PFSK-1 (cell line): ENCODE measurements at regions not wholly inside any gene's neighbourhood (a gene's known extent, or its start where the extent isn't known, plus 50 kb on each side); places are given as distances from the start of the nearest gene placed in this dataset.

Source experiments
- FOXP2 ChIP-seq: optimal IDR thresholded peaks from 2 replicates; pipeline ENCODE3; 2011; ENCODE audit warnings: borderline replicate concordance, control low read depth, inconsistent platforms; ENCODE audit not compliant: insufficient read depth; ENCODE audit errors: extremely low read length, extremely low read depth
- POLR2AphosphoS5 ChIP-seq: IDR thresholded peaks from 2 replicates; pipeline ENCODE4 v1.6.1; 2012; ENCODE audit warnings: low read depth, mild to moderate bottlenecking, control low read depth, low read length, moderate library complexity
- SIN3A ChIP-seq: IDR thresholded peaks from 2 replicates; pipeline ENCODE4 v1.6.1; 2012; ENCODE audit warnings: mild to moderate bottlenecking, low read length, moderate library complexity, borderline replicate concordance; ENCODE audit not compliant: insufficient read depth
- TAF1 ChIP-seq: IDR thresholded peaks from 2 replicates; pipeline ENCODE4 v1.6.1; 2012; ENCODE audit warnings: low read length, control low read depth, borderline replicate concordance; ENCODE audit not compliant: insufficient read depth
- TF ChIP-seq, protein P1 (sequence below), 2 experiments: IDR thresholded peaks; 2 replicates each; pipeline versions ENCODE4 v1.6.1 to v1.8.0; 2011 to 2012; ENCODE audit warnings: low read depth in 2 of 2, low read length in 2 of 2, control low read depth in 1 of 2, inconsistent platforms in 1 of 2, mild to moderate bottlenecking in 1 of 2, moderate library complexity in 1 of 2; ENCODE audit not compliant: insufficient read depth in 1 of 2

DNA sequence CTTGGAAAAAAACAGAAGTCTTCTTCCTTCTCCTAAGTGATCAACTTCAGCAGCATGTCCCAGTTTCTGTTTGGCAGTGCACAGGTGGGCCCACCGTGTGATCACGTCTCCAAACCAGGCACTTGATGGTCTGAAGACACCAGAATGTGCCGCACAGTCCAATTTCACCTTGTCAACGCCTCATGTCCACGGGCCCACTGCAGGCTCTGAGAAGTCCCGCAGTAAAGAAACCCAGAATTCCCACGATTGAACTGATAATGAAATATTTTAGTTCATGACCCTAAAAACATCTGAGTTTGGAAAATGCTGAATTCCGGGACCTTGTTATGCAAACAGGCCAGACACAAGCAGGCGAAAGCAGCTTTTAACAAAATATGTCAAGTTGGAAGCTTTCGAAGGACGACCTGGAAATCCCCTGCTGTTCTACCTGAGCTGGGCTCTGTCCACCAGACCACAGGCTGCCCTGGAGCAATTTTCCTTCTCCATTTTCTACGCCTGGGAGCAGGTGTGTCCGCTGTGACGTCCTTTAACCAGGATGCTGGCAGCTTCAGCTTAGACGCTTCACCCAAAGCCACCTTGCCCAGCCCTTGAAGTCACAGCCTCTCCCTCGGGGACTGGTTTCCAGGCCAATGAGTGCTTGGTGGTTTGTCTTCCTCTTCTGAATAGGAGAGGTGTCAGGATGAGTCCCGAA, 167.8 kb upstream of the IQSEC1 start:
- TF ChIP-seq TAF1 (no peak), POLR2AphosphoS5 (no peak), FOXP2 (no peak), SIN3A (no peak)
- TF ChIP-seq, protein P1, sequence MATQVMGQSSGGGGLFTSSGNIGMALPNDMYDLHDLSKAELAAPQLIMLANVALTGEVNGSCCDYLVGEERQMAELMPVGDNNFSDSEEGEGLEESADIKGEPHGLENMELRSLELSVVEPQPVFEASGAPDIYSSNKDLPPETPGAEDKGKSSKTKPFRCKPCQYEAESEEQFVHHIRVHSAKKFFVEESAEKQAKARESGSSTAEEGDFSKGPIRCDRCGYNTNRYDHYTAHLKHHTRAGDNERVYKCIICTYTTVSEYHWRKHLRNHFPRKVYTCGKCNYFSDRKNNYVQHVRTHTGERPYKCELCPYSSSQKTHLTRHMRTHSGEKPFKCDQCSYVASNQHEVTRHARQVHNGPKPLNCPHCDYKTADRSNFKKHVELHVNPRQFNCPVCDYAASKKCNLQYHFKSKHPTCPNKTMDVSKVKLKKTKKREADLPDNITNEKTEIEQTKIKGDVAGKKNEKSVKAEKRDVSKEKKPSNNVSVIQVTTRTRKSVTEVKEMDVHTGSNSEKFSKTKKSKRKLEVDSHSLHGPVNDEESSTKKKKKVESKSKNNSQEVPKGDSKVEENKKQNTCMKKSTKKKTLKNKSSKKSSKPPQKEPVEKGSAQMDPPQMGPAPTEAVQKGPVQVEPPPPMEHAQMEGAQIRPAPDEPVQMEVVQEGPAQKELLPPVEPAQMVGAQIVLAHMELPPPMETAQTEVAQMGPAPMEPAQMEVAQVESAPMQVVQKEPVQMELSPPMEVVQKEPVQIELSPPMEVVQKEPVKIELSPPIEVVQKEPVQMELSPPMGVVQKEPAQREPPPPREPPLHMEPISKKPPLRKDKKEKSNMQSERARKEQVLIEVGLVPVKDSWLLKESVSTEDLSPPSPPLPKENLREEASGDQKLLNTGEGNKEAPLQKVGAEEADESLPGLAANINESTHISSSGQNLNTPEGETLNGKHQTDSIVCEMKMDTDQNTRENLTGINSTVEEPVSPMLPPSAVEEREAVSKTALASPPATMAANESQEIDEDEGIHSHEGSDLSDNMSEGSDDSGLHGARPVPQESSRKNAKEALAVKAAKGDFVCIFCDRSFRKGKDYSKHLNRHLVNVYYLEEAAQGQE (IDR thresholded peaks at IDR 0.05; ENCODE audit: insufficient read depth in 1 of 2, low read depth in 2 of 2, low read length in 2 of 2) = no peak

DNA sequence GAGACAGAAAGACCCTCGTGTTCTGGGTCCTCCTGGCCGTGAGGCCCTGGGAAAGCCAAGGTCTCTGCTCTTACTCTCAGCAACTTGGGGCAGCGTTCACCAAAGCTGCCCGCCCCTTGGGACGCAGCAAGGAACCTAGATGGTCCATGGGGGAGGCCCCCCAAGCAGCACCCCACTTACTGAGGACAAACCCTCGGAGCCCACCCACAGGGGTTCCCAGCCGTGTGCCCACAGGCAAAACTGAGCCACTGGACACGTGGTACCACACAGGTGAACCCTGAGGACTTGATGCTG, 166.2 kb upstream of the IQSEC1 start:
- TF ChIP-seq, protein P1 (IDR thresholded peaks at IDR 0.05; ENCODE audit: insufficient read depth in 1 of 2, low read depth in 2 of 2, low read length in 2 of 2) = no peak
- TF ChIP-seq POLR2AphosphoS5 = no peak
- no peak for TF ChIP-seq FOXP2
- no peak for TF ChIP-seq SIN3A
- TF ChIP-seq TAF1 = no peak

DNA sequence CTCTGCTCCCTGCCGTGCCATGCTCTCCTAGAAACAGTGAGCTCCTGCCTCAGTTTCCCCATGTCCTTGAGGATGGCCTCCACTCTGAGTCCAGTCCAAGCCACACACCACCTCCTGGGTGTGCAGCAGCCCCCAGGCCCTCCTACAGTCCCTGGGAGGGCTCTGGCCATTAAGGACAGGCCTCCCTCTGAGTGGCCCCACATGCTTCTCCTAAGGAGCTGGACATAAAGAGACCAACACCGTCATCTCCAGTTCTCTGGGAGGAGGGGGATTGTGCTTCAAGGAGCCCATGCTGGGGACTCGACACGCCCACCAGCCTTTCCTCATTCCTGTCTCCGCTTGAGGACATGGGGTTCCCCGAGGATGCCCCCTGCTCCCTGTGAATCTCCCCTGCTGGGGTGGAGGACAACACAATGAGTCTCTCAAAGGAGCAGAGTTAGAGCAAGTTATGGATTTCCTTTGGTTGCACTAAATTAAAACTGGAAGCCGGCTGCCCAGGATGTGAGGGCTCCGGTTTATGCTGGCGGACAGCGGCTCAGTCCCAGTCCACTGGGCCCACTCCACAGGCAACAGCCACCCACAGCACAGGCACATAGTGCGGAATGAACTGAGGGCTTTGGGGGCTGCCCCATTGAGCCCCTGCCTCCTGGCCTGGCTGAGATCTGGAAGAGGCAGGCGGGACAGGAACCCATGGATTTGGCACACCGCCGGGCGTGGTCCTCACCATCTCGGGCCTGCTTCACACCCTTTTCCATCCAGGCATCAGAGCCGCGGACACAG, 165.6 kb upstream of the IQSEC1 start:
- TF ChIP-seq POLR2AphosphoS5 (no peak), TAF1 (no peak), SIN3A (no peak), FOXP2 (no peak)
- TF ChIP-seq, protein P1 (IDR thresholded peaks at IDR 0.05; ENCODE audit: insufficient read depth in 1 of 2, low read depth in 2 of 2, low read length in 2 of 2) = no peak

DNA sequence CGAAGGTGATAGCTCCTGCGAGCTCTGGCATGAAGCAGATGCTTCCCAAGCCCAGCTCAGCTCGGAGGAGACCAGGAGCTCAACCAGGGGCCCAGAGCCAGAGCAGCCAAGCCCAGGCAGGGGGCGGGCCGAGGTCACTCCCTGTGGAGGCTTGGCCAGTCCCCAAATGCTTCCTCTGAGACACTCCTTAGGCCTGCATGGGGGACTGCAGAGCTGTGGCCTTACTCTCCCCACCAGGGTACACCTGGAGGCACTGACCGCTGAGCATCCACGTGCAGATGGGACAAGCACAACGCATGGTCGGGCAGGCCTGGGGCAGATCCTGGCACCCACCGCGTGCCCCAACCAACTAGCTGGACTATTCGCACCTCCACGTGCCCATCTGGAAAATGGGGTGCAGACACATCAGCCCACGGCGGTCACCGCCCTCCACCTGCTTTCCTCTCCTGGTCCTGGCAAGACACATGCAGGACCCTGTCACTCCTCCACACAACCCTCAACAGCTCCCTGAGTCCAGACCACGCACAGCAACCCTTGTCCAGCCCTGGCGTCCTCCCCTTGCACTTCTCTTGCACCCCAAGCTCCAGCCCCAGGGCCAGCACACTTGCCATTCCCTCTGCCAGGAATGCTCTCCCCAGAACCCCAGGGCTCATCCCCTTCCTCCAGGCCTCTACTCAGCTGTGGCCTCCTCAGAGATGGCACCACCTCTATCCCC, 164.7 kb upstream of the IQSEC1 start:
- TF ChIP-seq TAF1 (no peak), FOXP2 (no peak), POLR2AphosphoS5 (no peak), SIN3A (no peak)
- TF ChIP-seq, protein P1 (IDR thresholded peaks at IDR 0.05; ENCODE audit: insufficient read depth in 1 of 2, low read depth in 2 of 2, low read length in 2 of 2) = no peak
